IMR-90 (cell line): ENCODE measurements at regions not wholly inside any gene's neighbourhood (a gene's known extent, or its start where the extent isn't known, plus 50 kb on each side); places are given as distances from the start of the nearest gene placed in this dataset.

Experiments
- ATAC-seq: fragments of 200-7000 bp; cut with Tn5 transposase; 2 replicates; pipeline ENCODE4 v1.9.1; 2020; ENCODE audit warnings: low read depth, mild to moderate bottlenecking, moderate library complexity
- BruUV-seq: library from RNA; stranded (reverse); fragments of 400-500 nt; replicated peaks from 2 replicates; lab custom pipeline; 2021; lab: Mats Ljungman, UMichigan
- CTCF ChIA-PET: fragments of 300-600 bp; formaldehyde crosslinking; extraction: SDS; loops from one replicate; lab custom pipeline; 2021; ENCODE audit warnings: antibody characterized with exemption; lab: Yijun Ruan, JAX
- POLR2A ChIA-PET: fragments of 300-600 bp; sonication (Branson Sonifier 250); formaldehyde crosslinking; loops from one replicate; lab custom pipeline; 2022; ENCODE audit warnings: antibody characterized with exemption; ENCODE audit not compliant: unreplicated experiment; lab: Charles Lee
- DNase-seq: peaks from one replicate; pipeline ENCODE4 v3.0.0; 2013
- H2AFZ ChIP-seq: replicated peaks from 2 replicates; pipeline ENCODE3; 2013; ENCODE audit warnings: low read length, mild to moderate bottlenecking; ENCODE audit not compliant: poor library complexity
- H2AK5ac ChIP-seq: 2 replicates; pipeline ENCODE4 v1.6.1; 2013; ENCODE audit warnings: low read depth, low read length, inconsistent platforms
- H2AK9ac ChIP-seq: replicated peaks from 2 replicates; pipeline ENCODE3; 2013; ENCODE audit warnings: mild to moderate bottlenecking, low read depth, low read length, moderate library complexity; ENCODE audit not compliant: poor library complexity
- H2BK120ac ChIP-seq: 2 replicates; pipeline ENCODE4 v1.6.1; 2013; ENCODE audit warnings: low read depth, low read length, inconsistent platforms
- H2BK15ac ChIP-seq: 3 replicates; pipeline ENCODE4 v1.6.1; 2013; ENCODE audit warnings: low read depth, low read length, inconsistent platforms
- H2BK20ac ChIP-seq: 2 replicates; pipeline ENCODE4 v1.6.1; 2013; ENCODE audit warnings: low read depth, mild to moderate bottlenecking, inconsistent platforms, low read length, moderate library complexity
- H2BK5ac ChIP-seq: 2 replicates; pipeline ENCODE4 v1.6.1; 2013; ENCODE audit warnings: mild to moderate bottlenecking, low read depth, low read length, inconsistent platforms; ENCODE audit not compliant: poor library complexity, severe bottlenecking
- H3K14ac ChIP-seq: replicated peaks from 2 replicates; pipeline ENCODE4 v1.6.1; 2013; ENCODE audit warnings: low read depth, low read length, inconsistent platforms
- H3K18ac ChIP-seq: 2 replicates; pipeline ENCODE4 v1.6.1; 2013; ENCODE audit warnings: low read depth, low read length, control low read depth
- H3K23ac ChIP-seq: 2 replicates; pipeline ENCODE4 v1.6.1; 2013; ENCODE audit warnings: low read depth, low read length, inconsistent platforms
- H3K27ac ChIP-seq: 2 replicates; pipeline ENCODE4 v1.5.1; 2013; ENCODE audit warnings: mild to moderate bottlenecking, control low read depth, low read length; ENCODE audit not compliant: insufficient read depth
- H3K27me3 ChIP-seq: 2 replicates; pipeline ENCODE4 v1.6.1; 2013; ENCODE audit warnings: low read length; ENCODE audit not compliant: control insufficient read depth, insufficient read depth
- H3K36me3 ChIP-seq: 2 replicates; pipeline ENCODE4 v1.6.1; 2013; ENCODE audit warnings: low read length, mixed read lengths; ENCODE audit not compliant: control insufficient read depth, insufficient read depth
- H3K4ac ChIP-seq: 2 replicates; pipeline ENCODE4 v1.6.1; 2013; ENCODE audit warnings: low read depth, low read length, inconsistent platforms
- H3K4me1 ChIP-seq: 2 replicates; pipeline ENCODE4 v1.6.1; 2013; ENCODE audit warnings: low read length, mixed read lengths; ENCODE audit not compliant: control insufficient read depth, insufficient read depth
- H3K4me2 ChIP-seq: 2 replicates; pipeline ENCODE4 v1.6.1; 2013; ENCODE audit warnings: low read depth, mild to moderate bottlenecking, control low read depth, low read length, moderate library complexity
- H3K4me3 ChIP-seq: 2 replicates; pipeline ENCODE4 v1.5.1; 2013; ENCODE audit warnings: low read depth, mild to moderate bottlenecking, control low read depth, low read length, moderate library complexity; ENCODE audit not compliant: insufficient read depth
- H3K56ac ChIP-seq: 2 replicates; pipeline ENCODE4 v1.6.1; 2013; ENCODE audit warnings: low read length, inconsistent platforms; ENCODE audit not compliant: insufficient read depth; ENCODE audit errors: extremely low read depth
- H3K79me1 ChIP-seq, 2 experiments: 2 replicates each; pipeline ENCODE4 v1.6.1; 2013; ENCODE audit warnings: low read length in 2 of 2, inconsistent platforms in 1 of 2, low read depth in 1 of 2
- H3K9ac ChIP-seq: 2 replicates; pipeline ENCODE4 v1.6.1; 2013; ENCODE audit warnings: low read depth, low read length, control low read depth
- H3K9me1 ChIP-seq: 2 replicates; pipeline ENCODE4 v1.6.1; 2013; ENCODE audit warnings: low read length, inconsistent platforms; ENCODE audit not compliant: insufficient read depth
- H3K9me3 ChIP-seq: 2 replicates; pipeline ENCODE4 v1.6.1; 2013; ENCODE audit warnings: low read length; ENCODE audit not compliant: control insufficient read depth, insufficient read depth
- H4K20me1 ChIP-seq: 2 replicates; pipeline ENCODE4 v1.6.1; 2013; ENCODE audit warnings: low read length, inconsistent platforms; ENCODE audit not compliant: insufficient read depth
- H4K5ac ChIP-seq: 2 replicates; pipeline ENCODE4 v1.6.1; 2013; ENCODE audit warnings: mild to moderate bottlenecking, low read depth, low read length, control low read depth
- H4K8ac ChIP-seq, 2 experiments: 2 replicates each; pipeline ENCODE4 v1.6.1; 2013; ENCODE audit warnings: low read depth in 2 of 2, low read length in 2 of 2, control low read depth in 1 of 2, inconsistent platforms in 1 of 2
- H4K91ac ChIP-seq: 2 replicates; pipeline ENCODE4 v1.6.1; 2013; ENCODE audit warnings: low read depth, low read length, inconsistent platforms; ENCODE audit not compliant: insufficient read depth
- SMC3 ChIP-seq: fragments of 150-350 bp; IDR thresholded peaks from 2 replicates; pipeline ENCODE4 v1.6.1; 2016; ENCODE audit warnings: low read depth, mild to moderate bottlenecking, antibody characterized with exemption, low read length, moderate library complexity
- WGBS, 2 experiments: methylation state at CpG; one replicate each; pipeline versions ENCODE4 v1.1.5 to v1.1.7; 2013; ENCODE audit warnings: missing lambda C conversion rate in 2 of 2; ENCODE audit not compliant: insufficient read length in 1 of 2; ENCODE audit errors: extremely low coverage in 2 of 2; 5-methylcytosine and 5-hydroxymethylcytosine counted together
- dilution Hi-C: fragments of 300-500 bp; cut with HindIII; formaldehyde crosslinking; loops from one replicate; pipeline ENCODE4 v1.14.3; 2018; ENCODE audit warnings: low sequenced_read_pairs; ENCODE audit not compliant: unreplicated experiment
- in situ Hi-C: fragments of 300-500 bp; cut with MboI; formaldehyde crosslinking; loops from 3 replicates; pipeline ENCODE4 v1.14.3; 2019; ENCODE audit warnings: low sequenced_read_pairs, inconsistent platforms, mixed read lengths
- intact Hi-C: fragments of 100-400 bp; cut with micrococcal nuclease; formaldehyde crosslinking; loops from 2 replicates; pipeline ENCODE4 v1.10.0; 2022

DNA sequence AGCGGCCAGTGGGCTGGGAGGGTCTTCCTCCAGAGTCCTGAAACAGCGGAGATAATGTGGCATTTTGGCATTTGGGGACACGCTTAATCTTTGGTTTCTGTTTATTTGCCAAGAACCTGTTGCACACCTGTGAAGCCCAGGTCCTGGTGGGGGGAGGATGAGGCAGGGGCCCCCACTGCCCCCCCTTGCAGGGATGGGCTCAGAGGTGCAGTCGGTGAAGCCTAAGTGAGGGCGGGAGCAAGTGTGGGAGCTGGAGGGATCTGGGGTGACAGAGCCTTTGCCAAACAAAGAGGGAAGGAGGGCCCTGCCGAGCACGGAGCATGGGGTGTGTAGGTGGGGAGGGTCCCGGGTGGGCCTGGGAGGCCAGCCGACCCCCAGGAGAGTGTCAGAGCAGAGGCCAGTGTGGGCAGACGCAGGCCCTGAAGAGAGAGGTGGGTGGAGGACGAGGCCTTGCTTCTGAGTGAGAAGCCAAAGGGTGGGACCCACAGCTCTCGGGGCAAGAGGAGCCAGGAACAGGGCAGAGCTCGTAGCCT is 62.1 kb upstream of the ADGRA1 start:
- no TSS peak for BruUV-seq
- Histone ChIP-seq H3K79me1 (no peaks in the 10 kb centered on the region), H3K56ac (no peak overlapping the region), H3K9ac (no peak overlapping the region), H3K9me3 (0 out of 2 replicates have a peak, but pooled peaks cover 2% of the 10 kb centered on the region), H2AFZ (no peak overlapping the region), H3K4me1 (no peaks in the 10 kb centered on the region), H3K4ac (no peak overlapping the region), H3K4me3 (no peak overlapping the region), H2AK5ac (no peak overlapping the region), H4K20me1 (no peaks in the 10 kb centered on the region), H2AK9ac (no peak overlapping the region), H3K18ac (no peak overlapping the region), H3K23ac (no peak overlapping the region), H4K91ac (no peak overlapping the region), H3K36me3 (no peaks in the 10 kb centered on the region), H3K27me3 (peaks cover 6% of the 10 kb centered on the region; the same call in 1 of the 2 replicates), H2BK120ac (no peak overlapping the region), H4K5ac (no peak overlapping the region), H3K4me2 (no peak overlapping the region), H2BK20ac (no peak overlapping the region), H3K27ac (no peak overlapping the region), H2BK5ac (no peak overlapping the region), H2BK15ac (no peak overlapping the region), H4K8ac (no peak overlapping the region), H3K9me1 (no peaks in the 10 kb centered on the region), H3K14ac (no peak overlapping the region)
- in situ Hi-C loops (no loop called here), dilution Hi-C loops (no loop called here), intact Hi-C loops (no loop called here)
- no peak for TF ChIP-seq SMC3
- 43% methylated on average over 8 of the region's 13 CpGs; no CpG with 5 or more reads in 1 of the 2 experiments for WGBS, 2 experiments
- ChIA-PET CTCF (no interaction called here), POLR2A (no interaction called here)
- DNase-seq (no peak), ATAC-seq (no peak)
